ENCODE measurements at regions not wholly inside any gene's neighbourhood (a gene's known extent, or its start where the extent isn't known, plus 50 kb on each side); places are given as distances from the start of the nearest gene placed in this dataset.
"Not testable (repeated sequence)": the region's sequence is repeated elsewhere in the genome, so short reads cannot be mapped to it uniquely, and the experiment has no call there.

DNA sequence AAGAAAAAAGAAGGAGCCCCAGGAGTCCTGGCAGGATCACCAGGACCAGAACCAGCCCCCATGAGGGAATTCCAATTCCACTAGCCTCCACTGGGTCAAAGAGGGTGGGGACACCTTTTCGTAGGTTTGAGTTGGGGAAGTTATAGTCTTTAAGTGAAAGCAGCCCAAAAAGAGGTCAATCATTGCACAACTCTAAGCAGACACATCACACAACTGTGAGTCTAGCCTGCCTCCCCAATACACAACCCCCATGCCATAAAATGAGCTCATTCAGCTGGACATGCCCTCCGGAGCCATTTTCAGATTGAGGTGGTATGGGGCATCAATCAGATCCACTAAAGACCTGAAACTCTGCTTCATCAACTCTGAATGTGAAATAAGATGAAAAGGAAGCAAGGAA is 179.9 kb downstream of the NPHP4 start:
- DNase-seq, result no peak

DNA sequence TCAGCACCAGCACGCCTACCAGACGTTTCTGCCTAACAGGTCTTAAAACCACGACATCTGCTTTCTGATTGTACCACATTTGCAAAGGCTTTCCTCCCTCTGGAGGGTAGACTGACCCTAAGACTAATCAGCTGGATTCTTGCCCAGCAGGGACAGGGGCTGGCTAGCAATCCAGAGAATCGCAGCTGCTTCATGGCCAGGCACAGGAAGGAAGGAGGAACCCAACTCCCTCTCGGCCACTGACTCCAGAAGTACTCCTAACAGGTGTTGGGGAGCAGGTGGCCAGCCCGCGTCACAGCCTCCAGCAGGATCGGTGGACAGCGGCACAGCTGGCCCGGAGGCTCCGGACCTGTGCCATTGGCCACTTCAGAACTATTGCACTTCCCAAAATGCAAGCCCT is 180.8 kb downstream of the NPHP4 start:
- DNase-seq, result no peak

DNA sequence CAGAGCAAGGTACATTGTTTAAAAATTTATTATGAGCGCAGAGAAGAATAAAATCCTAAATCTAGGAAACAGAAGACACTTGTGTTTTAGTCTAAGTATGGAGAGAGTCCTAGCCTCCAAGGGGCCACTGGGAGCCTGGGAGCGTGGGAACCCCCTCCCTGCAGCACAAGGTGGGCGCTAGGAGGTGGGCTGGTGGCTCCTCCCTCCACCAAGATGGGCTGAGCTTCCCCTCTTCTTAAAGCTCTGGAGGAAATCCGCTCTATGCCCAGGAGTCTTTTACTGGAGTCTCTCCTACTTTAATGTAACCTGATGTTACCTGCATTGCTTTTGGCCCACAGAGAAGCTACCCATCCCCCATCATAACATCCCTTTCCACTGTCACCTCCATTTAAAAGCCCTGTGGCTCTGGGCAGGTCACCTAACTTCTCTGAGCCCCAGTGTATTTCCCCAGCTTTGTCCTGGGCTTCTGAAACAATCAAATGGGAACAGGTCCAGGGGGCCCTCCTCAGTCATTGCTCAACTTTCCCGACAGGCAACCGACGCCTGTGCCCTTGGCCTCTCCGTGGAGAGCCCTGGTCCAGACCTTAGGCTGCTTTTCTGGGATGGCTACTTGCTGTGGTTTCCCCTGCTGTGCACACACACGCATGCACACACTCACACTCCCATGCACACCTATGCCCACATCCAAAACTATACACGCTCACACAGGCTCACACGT is 181.5 kb downstream of the NPHP4 start:
- DNase-seq, result no peak

DNA sequence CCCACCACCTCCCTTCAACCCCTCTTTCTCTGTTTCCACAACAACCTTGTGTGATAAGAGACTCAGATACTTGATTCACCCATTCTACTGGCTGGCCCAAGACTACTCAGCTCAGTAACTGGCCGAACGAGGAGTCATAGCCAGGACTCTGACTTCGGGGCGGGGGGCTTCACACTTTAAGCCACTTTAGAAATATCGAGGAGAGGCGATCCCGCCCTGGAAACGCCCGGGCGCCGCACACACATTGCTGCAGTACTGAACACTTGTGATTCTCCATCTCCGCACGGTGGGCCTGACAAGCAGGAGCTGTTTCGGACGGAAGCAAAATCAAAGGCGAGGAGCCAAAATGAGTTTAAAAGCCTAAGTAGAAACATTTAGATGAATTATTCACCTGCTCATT is 182.1 kb downstream of the NPHP4 start:
- no peak for DNase-seq

DNA sequence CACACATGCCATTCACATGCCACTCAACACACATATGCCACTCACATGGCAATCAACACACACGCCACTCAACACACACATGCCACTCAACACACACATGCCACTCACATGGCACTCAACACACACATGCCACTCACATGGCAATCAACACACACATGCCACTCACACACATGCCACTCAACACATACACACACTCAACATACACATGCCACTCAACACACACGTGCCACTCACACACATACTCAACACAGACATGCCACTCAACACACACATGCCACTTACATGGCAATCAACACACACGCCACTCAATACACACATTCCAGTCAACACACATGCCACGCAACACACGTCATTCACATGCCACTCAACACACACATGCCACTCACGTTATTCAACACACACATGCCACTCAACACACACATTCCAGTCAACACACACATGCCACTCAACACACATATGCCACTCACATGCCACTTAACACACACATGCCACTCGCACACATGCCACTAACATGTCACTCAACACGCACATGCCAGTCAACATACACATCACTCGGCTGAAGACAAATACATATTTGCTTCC is 182.9 kb downstream of the NPHP4 start:
- DNase-seq, result no peak

DNA sequence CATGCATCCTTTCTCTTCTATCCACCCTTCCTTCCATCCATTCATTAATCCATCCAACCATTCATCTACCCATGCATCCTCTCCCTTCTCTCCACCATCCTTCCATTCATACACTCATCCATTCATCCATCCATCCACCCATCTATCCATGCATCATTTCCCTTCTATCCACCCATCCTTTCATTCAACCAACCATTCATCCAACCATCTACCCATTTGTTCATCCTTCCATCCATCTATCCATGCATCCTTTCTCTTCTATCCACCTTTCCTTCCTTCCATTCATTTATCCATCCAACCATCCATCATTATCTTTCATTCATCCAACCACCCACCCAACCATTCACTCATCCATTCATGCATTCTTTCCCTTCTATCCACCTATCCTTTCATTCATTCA is 188.4 kb downstream of the NPHP4 start:
- DNase-seq, result no peak

DNA sequence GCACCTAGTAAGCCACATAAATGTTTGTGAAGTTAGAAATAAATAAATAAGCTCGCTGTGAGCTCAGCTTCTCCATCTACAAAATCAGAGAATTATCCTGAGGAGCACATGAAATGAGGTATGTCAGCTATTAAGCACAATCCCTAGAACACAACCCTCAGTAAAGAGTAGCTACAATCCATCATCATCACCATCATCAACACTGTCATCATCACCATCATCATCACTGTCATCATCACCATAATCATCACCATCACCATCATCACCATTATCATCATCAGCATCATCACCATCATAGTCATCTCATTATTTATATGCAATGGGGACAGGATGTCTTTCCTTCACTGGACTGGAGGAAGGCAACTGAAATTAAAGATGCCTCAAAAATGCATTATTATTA is 189.6 kb downstream of the NPHP4 start:
- DNase-seq, result no peak

DNA sequence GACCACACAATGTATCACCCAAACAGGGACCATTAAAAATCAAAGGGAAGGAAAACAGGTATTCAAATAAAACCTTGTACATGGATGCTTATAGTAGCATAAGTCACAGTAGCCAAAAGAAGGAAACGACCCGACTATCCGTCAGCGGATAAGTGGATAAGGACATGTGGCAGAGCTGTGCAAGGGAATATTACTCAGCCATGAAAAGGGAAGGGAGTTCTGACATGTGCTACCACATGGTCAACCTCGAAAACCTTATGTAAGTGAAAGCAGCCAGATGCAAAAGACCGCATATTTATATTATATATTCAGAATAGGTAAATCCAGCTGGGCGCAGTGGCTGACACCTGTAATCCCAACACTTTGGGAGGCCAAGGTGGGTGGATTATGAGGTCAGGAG is 193.3 kb downstream of the NPHP4 start:
- DNase-seq, result no peak

DNA sequence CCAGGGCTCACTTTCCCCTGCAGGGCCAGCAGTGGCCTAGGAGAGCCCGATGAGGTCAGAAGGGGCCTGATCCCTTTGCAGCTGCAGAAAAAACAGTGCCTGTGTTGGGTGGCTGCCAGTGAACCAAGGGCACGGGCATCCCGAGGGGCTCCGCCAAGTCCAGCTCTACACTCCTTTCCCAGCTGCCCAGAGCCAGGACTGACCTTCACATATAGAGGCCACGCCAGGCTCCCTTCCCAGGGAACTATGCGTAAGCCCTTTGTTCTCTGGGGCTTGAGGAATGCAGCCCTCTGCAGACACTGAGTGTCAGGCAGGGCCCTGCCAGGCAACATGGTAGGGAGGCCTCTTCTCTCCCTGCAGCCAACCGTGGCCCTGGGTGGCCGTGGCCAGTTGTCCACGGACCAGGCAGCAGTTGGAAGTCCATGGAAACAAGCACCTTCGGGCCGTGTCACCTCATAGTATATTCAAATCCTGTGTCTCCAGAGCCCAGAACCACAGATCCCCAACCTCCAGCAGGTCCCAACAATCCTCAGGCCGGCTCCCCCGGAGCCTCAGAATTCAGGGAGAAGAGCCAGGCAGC is 194.0 kb downstream of the NPHP4 start:
- DNase-seq, result no peak

DNA sequence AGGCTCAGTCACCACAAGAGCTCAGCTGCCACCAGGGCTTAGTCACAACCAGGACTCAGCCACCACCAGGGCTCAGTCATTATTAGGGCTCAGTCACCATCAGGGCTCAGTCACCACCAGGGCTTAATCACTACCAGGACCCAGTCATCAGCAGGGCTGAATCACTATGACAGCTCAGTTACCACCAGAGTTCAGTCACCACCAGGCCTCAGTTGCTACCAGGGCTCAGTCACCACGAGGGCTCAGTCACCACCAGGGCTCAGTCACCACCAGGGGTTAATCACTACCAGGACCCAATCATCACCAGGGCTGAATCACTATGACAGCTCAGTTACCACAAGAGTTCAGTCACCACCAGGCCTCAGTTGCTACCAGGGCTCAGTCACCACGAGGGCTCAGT is 196.2 kb downstream of the NPHP4 start:
- DNase-seq, result no peak

DNA sequence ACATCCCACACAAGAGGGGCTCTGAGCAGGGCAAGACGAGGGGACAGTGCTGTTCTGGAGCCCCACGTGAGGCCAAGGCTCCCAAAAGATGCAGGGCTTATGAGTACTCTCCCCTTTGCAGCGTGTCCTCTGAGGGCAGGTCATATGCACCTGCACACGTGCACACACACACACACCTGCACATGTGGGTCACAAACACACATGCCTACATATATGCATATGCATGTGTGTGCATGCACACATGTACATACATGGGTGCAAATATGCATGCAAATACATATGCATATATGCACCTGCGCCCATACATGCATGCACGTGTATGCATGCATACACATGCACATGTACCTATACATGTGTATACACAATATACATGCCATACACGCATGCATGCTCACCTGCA is 197.9 kb downstream of the NPHP4 start:
- no peak for DNase-seq

DNA sequence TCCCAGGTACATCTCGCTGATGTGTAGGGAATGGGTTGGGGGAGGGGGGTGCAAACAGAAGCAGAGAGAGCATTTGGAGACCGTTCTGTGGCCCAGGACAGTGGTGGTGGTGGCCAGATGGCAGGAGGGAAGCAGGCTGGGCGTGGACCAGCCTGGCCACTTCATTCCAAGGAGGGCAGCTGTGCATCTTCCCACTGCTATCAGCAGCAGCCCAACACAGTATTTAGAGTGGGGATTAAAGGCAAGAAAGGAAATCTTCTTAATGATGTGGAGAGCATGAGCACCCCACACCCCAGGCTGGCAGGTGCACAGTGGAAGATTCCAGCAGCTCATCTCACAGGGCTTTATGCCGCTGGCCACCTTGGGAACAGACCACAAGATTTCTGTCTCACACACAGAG is 198.7 kb downstream of the NPHP4 start:
- DNase-seq, result no peak

DNA sequence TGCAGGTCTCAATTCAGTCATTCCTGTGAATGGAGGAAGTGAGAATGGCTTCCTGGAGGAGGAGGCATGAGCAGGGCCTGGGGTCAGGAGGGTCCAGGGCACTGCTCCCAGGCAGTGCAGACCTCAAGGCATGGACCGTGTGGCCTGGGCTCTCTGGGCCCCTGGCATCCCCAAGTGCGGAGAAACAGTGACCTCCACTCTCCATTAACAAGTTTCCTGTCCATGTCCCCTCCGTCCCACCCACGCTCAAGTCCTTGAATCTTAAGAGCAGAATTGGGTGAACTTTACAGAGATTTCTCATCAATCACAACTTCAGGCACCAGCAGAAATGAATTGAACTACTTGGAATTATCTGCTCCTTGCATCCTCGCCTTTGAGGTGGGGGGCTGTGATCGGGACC is 211.1 kb downstream of the NPHP4 start:
- no peak for DNase-seq

DNA sequence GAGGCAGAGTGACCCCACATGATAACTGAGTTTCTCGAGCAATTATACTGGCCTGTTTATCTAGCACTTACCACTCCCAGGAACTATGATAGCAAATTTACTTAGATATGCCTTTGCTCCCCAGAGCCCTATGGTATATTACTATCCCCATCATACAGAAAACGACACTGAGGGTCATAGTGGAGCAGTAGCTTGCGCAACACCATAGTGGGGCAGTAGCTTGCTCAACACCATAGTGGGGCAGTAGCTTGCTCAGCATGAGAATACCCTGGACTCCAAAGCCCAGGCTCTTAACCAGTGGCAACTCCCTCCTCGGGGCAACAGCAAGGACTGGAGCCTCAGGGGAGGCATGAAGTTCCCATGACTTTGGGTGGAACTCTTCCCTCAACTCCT is 211.9 kb downstream of the NPHP4 start:
- DNase-seq, result no peak

DNA sequence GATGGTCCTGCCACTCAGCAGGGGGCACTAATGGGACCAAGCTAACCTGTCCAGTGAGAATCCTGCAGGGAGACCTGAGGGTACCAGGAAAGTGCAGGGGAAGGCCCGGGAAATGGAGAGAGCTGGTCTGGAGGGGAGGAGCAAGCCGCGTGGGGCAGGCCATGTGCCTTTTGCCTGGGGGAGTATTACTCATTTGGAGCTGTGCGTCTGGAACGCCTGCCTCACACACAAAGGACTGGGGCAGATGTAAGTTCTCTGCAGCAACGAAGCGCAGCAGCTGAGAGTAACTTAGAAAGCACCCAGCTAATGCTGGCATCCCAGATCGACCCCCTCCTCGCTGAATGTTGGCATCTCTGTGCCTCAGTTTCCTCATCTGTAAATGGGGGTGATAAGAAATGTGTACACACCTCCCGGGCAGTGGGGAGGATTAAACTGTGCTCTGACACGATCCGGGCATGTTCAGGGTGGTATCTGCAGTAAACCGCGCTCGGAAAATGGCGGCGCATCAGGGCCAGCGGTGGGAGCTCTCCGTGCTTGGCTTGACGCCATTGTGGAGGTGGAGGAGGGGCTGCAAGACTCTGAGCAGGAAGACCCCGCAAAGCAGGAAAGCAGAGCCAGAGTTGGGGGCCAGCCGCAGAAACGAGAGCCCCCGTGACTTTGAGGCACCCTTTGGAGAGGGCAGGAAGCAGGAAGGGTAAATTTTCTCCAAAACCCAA is 212.5 kb downstream of the NPHP4 start:
- DNase-seq, result no peak

DNA sequence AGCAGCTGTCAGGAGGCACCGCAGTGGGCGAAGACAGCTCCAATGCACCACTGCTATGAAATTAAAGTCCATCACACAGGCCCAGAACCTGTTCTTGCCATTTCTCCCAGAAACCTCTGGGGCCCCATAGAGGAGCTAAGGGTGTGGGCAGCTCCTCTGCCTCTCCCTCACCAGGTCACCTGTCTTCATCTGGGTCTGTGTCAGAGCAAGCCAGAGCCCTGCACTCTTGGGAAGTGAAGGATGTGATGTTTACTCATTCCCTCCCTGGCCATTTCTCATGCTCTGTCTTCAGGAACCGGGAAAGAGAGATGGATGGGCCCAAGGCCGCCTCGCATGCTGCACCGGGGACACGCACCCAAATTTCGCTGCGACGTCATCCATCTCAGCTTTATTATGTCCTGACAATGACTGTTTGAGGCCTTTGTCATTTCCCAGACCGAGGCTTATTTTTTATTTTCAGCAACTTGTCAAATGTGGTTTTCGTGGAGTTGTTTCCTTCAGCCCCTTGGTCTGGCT is 216.1 kb downstream of the NPHP4 start:
- DNase-seq, result no peak

DNA sequence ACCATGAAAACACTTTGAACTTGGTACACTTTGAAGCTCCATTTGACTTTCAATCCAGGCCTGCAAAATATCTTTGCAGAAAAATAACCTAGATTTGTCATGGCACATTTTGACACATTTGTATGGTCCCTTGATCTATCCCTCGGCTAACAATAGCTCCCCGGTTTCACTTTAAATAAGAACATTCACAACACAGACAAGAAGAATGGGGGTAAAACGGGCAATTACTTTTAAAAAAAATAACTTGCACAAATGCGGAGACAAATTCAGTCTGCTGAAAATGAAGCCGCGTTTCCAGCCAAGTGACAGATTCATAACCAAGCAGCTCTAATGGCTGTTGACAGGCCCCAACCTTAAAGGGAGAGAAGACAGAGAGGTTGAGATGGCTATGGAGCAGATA is 218.2 kb downstream of the NPHP4 start:
- DNase-seq, result no peak

DNA sequence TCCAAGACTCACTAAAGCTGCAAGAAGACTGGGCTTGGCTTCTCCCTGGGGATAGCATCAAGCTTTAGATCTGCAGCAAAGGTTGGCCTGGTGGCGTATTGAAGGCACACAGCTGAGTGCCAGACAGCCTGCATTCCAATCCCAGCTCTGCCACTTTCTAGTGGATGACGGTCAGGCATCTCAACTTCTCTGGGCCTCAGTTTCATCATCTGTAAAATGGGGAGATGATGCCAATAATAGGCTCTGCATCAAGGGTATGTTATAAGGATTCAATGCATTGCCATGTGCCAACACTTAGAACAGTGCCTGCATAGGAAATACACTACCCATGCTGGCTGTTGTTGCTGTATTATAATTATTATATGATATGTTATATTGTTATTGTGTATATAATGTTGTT is 220.4 kb downstream of the NPHP4 start:
- no peak for DNase-seq

DNA sequence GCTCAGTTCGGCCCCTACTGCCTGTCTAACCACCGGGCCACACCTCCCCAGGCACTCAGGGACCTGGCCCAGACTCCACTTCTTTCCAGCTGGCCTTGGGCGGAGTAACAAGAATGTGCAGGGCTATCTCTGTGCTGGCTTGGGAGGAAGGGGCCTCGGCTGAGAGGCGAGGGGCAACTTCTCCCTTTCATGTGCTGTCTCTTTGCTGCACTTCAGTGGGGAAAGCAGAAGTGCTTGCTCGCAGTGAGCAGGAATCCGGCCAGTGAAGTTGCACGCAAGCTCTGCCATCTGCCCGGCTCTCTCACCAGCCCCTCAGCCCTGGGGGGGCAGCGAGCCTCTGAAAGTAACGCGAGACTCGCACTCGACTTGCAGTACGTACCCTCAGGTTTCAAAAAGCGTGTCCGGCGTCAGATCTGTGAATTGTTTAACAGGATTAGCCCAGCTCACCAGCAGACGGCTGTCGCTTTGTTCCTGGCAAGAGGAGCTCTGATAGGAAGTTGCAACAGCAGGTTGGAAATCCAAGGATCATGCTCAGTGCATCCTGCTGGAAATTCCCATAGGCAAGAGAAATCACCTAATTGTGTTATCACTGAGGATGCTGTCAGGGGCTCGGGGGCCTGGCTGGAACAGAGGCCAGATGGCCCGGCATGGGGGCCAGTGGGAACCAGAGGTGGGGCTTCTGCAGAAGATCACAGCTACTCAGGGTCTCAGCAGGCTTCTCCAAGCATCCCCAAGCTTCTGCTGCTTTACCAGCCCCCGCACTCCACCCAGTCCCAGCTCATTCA is 221.1 kb downstream of the NPHP4 start:
- no peak for DNase-seq

DNA sequence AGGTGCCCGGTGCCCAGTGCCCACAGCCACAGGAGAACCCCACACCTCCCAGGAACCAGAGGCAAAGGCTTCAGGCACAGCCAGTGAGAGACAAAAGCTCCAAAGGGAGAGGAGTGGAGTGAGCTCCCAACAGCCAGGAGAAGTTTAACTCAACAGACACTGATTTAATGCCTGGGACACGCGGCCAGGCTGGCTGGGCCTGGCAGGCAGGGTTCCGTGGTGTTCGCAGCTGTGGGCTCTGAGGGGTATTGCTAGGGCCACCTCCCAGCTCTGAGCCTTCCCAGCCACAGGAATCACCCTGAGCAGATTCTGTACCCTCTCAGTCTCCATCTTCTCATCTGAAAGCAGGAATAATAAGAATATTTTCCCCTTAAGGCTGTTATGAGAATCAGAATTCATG is 222.5 kb downstream of the NPHP4 start:
- no peak for DNase-seq

DNA sequence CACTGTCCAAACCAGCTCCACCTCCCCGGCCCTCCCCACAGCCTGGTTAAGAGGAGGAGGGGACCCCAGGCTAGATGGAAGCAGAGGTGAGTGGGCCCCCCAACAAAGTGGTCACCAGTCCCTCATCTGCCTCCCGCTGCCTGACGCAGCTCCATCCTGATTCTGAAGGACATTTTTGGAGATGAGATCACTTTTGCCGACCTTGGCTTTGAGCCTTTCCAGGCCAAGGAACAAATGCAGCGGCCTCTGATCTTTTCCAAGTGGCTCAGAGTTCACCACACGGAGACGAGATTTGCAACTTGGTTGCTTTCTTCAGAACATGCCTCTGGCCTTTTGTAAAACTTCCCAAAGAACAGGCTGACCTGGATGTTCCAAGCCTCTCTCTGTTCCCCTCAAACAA is 223.1 kb downstream of the NPHP4 start:
- DNase-seq, result no peak

DNA sequence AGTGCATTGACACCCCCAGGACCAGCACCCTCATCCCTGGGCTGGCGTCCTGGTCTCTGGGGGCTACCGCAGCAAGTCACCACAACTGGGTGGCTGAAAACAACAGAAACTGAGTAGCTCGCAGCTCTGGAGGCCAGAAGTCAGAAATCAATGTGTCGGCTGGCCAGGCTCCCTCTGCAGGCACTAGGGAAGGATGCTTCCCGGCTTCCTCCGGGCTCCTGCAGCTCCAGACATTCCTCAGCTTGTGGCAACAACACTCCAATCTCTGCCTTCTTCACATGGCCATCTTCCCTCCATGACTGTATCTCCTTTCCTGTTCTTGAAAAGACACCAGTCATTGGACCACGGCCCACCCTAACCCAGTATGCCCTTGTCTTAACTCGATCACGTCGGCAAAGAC is 224.2 kb downstream of the NPHP4 start:
- no peak for DNase-seq

DNA sequence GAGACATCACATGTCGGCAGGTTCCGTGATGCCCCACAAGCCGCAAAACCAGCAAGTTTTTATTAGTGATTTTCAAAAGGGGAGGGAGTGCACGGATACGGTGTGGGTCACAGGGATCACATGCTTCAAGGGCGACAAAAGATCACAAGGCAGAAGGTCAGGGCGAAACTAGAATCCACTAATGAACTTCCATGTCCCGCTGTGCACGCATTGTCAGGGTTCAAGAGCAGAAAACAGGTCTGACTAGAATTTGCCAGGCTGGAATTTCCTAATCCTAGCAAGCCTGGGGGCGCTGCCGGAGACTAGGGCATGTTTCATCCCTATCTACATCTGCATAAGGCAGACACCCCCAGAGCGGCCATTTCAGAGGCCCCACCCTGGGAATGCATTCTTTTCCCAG is 225.2 kb downstream of the NPHP4 start:
- not testable (repeated sequence) for DNase-seq

All from CD4-positive, alpha-beta T cell treated with Interferon gamma for 1 hour (primary cell).